Endothelial cell of umbilical vein (primary cell): ENCODE measurements at regions not wholly inside any gene's neighbourhood (a gene's known extent, or its start where the extent isn't known, plus 50 kb on each side); places are given as distances from the start of the nearest gene placed in this dataset.
"Not testable (repeated sequence)": the region's sequence is repeated elsewhere in the genome, so short reads cannot be mapped to it uniquely, and the experiment has no call there.

ENCODE experiments used
- BruUV-seq: library from RNA; stranded (reverse); fragments of 400-500 nt; replicated peaks from 2 replicates; lab custom pipeline; 2021; lab: Mats Ljungman, UMichigan
- CTCF ChIA-PET: fragments of 300-600, 350-600 bp; sonication (Branson Sonifier 250); formaldehyde crosslinking; loops from one replicate; lab custom pipeline; 2021; ENCODE audit warnings: antibody characterized with exemption, inconsistent platforms; lab: Charles Lee
- POLR2A ChIA-PET: fragments of 300-600, 350-600 bp; sonication (Branson Sonifier 250); formaldehyde crosslinking; loops from one replicate; lab custom pipeline; 2021; ENCODE audit warnings: antibody characterized with exemption, inconsistent platforms; lab: Charles Lee
- DNase-seq: peaks from one replicate; pipeline ENCODE4 v3.0.0-alpha.2; 2011; ENCODE audit warnings: low read depth, low spot score
- FAIRE-seq: peaks from 2 replicates; lab custom pipeline; 2011; peaks lifted over from hg19 to GRCh38; lab: Jason Lieb, UNC
- H2AFZ ChIP-seq: 2 replicates; pipeline ENCODE4 v1.6.0; 2012; ENCODE audit warnings: low read depth, low read length, control low read depth, inconsistent platforms
- H3K27ac ChIP-seq: 2 replicates; pipeline ENCODE4 v1.5.1; 2011; ENCODE audit warnings: low read depth, mild to moderate bottlenecking, control low read depth, low read length, moderate library complexity; ENCODE audit not compliant: insufficient read depth
- H3K27me3 ChIP-seq, 2 experiments: 2 replicates each; pipeline versions ENCODE4 v1.6.0 to v1.6.1; 2011; ENCODE audit warnings: low read length in 2 of 2, mixed read lengths in 1 of 2; ENCODE audit not compliant: control insufficient read depth in 2 of 2, insufficient read depth in 2 of 2
- H3K36me3 ChIP-seq, 2 experiments: 2 replicates in 1 of 2; 3 replicates in 1 of 2; pipeline ENCODE4 v1.5.1; 2011; ENCODE audit warnings: low read length in 2 of 2, mild to moderate bottlenecking in 1 of 2, moderate library complexity in 1 of 2; ENCODE audit not compliant: control insufficient read depth in 2 of 2, insufficient read depth in 2 of 2; ENCODE audit errors: extremely low read depth in 1 of 2
- H3K4me1 ChIP-seq: 3 replicates; pipeline ENCODE4 v1.5.1; 2011; ENCODE audit warnings: mild to moderate bottlenecking, low read length; ENCODE audit not compliant: control insufficient read depth, insufficient read depth; ENCODE audit errors: extremely low read depth
- H3K4me2 ChIP-seq: 2 replicates; pipeline ENCODE4 v1.6.1; 2011; ENCODE audit warnings: low read length, control low read depth, mixed read lengths; ENCODE audit not compliant: insufficient read depth
- H3K4me3 ChIP-seq, 3 experiments: fragments of 200-600 bp in 1 of 3; sonication (generic), shearing (Covaris generic) in 1 of 3; replicated peaks in 1 of 3; 2 replicates each; pipeline ENCODE4 v1.5.1; 2011 to 2016; ENCODE audit warnings: control low read depth in 3 of 3, low read length in 3 of 3, mild to moderate bottlenecking in 2 of 3, inconsistent platforms in 1 of 3, low read depth in 1 of 3, moderate library complexity in 1 of 3; ENCODE audit not compliant: insufficient read depth in 1 of 3
- H3K79me2 ChIP-seq: 2 replicates; pipeline ENCODE4 v1.6.0; 2012; ENCODE audit warnings: low read length, inconsistent platforms; ENCODE audit not compliant: control insufficient read depth, insufficient read depth
- H3K9ac ChIP-seq: replicated peaks from 2 replicates; pipeline ENCODE3; 2011; ENCODE audit warnings: low read length, control low read depth; ENCODE audit not compliant: insufficient read depth; ENCODE audit errors: extremely low read depth
- H3K9me1 ChIP-seq: replicated peaks from 3 replicates; pipeline ENCODE4 v1.6.0; 2011; ENCODE audit warnings: mild to moderate bottlenecking, low read length; ENCODE audit not compliant: control insufficient read depth, insufficient read depth; ENCODE audit errors: extremely low read depth
- H3K9me3 ChIP-seq: replicated peaks from 2 replicates; pipeline ENCODE4 v1.5.1; 2012; ENCODE audit warnings: low read length, inconsistent platforms; ENCODE audit not compliant: control insufficient read depth, insufficient read depth
- H4K20me1 ChIP-seq: replicated peaks from 2 replicates; pipeline ENCODE3; 2011; ENCODE audit warnings: mild to moderate bottlenecking, low read length; ENCODE audit not compliant: control insufficient read depth, insufficient read depth; ENCODE audit errors: extremely low read depth
- CTCF ChIP-seq, 2 donors: IDR thresholded peaks; 1 replicate in 1 of 2; 2 replicates in 1 of 2; pipeline ENCODE4 v1.5.1; 2011; ENCODE audit warnings: low read length in 2 of 2, mild to moderate bottlenecking in 2 of 2, moderate library complexity in 2 of 2, control low read depth in 1 of 2, inconsistent platforms in 1 of 2, low read depth in 1 of 2; ENCODE audit not compliant: insufficient read depth in 1 of 2; ENCODE audit errors: extremely low read depth in 1 of 2
- EZH2 ChIP-seq: IDR thresholded peaks from 2 replicates; pipeline ENCODE4 v1.6.1; 2012; ENCODE audit warnings: borderline replicate concordance, low read depth, mild to moderate bottlenecking, moderate library complexity, low read length, inconsistent platforms; ENCODE audit not compliant: severe bottlenecking
- FOS ChIP-seq: IDR thresholded peaks from 2 replicates; pipeline ENCODE4 v1.6.1; 2011; ENCODE audit warnings: mild to moderate bottlenecking, low read length, moderate library complexity, borderline replicate concordance; ENCODE audit not compliant: insufficient read depth
- GATA2 ChIP-seq: IDR thresholded peaks from 2 replicates; pipeline ENCODE4 v1.7.0; 2011; ENCODE audit warnings: low read depth, mild to moderate bottlenecking, moderate library complexity, mixed read lengths, low read length; ENCODE audit not compliant: insufficient read length, insufficient read depth
- JUN ChIP-seq: IDR thresholded peaks from 2 replicates; pipeline ENCODE4 v1.6.1; 2011; ENCODE audit warnings: borderline replicate concordance, low read depth; ENCODE audit not compliant: insufficient read length, insufficient read depth
- MAX ChIP-seq: IDR thresholded peaks from 2 replicates; pipeline ENCODE4 v1.6.1; 2011; ENCODE audit not compliant: insufficient read depth, insufficient read length
- MYC ChIP-seq: IDR thresholded peaks from one replicate; pipeline ENCODE4 v1.6.1; 2011; ENCODE audit warnings: mild to moderate bottlenecking, low read depth, low read length
- POLR2A ChIP-seq: IDR thresholded peaks from 2 replicates; pipeline ENCODE4 v1.6.1; 2012; ENCODE audit warnings: low read depth, mild to moderate bottlenecking, control low read depth, low read length
- POLR2AphosphoS5 ChIP-seq: IDR thresholded peaks from 2 replicates; pipeline ENCODE4 v1.6.1; 2012; ENCODE audit warnings: low read depth, mild to moderate bottlenecking, control low read depth, low read length, moderate library complexity; ENCODE audit not compliant: insufficient read depth
- dilution Hi-C: fragments of 300-500 bp; cut with MboI; formaldehyde crosslinking; loops from one replicate; pipeline ENCODE4 v1.15.0; 2019; ENCODE audit warnings: low sequenced_read_pairs; ENCODE audit not compliant: extremely low pct_ligation_motif_present
- intact Hi-C: fragments of 100-400 bp; cut with micrococcal nuclease; formaldehyde crosslinking; loops from one replicate; pipeline ENCODE4 v1.10.0; 2022

GRCh38 chr9:84521208-84521607 lies 148.3 kb upstream of the NTRK2 start:
- CTCF ChIA-PET, result no interaction called here
- no peak for FAIRE-seq

GRCh38 chr9:84526211-84526610 lies 143.3 kb upstream of the NTRK2 start:
- H3K27me3 ChIP-seq, H3K4me2 ChIP-seq, intact Hi-C loops, H3K9ac ChIP-seq, H3K27ac ChIP-seq, H4K20me1 ChIP-seq, POLR2A ChIA-PET, CTCF ChIA-PET, H3K9me3 ChIP-seq, H3K4me1 ChIP-seq, H2AFZ ChIP-seq, FAIRE-seq, H3K9me1 ChIP-seq, H3K36me3 ChIP-seq, DNase-seq, BruUV-seq, H3K79me2 ChIP-seq, H3K4me3 ChIP-seq, dilution Hi-C loops: not testable (repeated sequence)

More at GRCh38 chr9:84521208-84521607, 148.3 kb upstream of the NTRK2 start:
- dilution Hi-C loops (no loop called here), intact Hi-C loops (no loop called here)
- Histone ChIP-seq H3K4me2 (no peak overlapping the region), H3K9me1 (no peaks in the 10 kb centered on the region), H4K20me1 (no peaks in the 10 kb centered on the region), H3K9me3 (no peaks in the 10 kb centered on the region), H3K27me3 (no peaks in the 10 kb centered on the region), H2AFZ (no peak overlapping the region), H3K27ac (no peak overlapping the region), H3K79me2 (no peaks in the 10 kb centered on the region), H3K4me1 (no peaks in the 10 kb centered on the region), H3K36me3 (no peaks in the 10 kb centered on the region), H3K9ac (no peak overlapping the region), H3K4me3 (no peak overlapping the region)
- DNase-seq, result no peak
- POLR2A ChIA-PET, result no interaction called here
- TF ChIP-seq MAX, result no peak
- no peak for TF ChIP-seq EZH2
- no peak for TF ChIP-seq POLR2A
- TF ChIP-seq FOS, result no peak
- TF ChIP-seq GATA2, result no peak
- TF ChIP-seq CTCF (IDR thresholded peaks at IDR 0.05; ENCODE audit: extremely low read depth in 1 of 2, insufficient read depth in 1 of 2, low read depth in 1 of 2, low read length in 2 of 2), result no peak
- TF ChIP-seq MYC, result no peak
- TF ChIP-seq POLR2AphosphoS5, result no peak
- no peak for TF ChIP-seq JUN
- no TSS peak for BruUV-seq

GRCh38 chr9:84527060-84527720 lies 142.3 kb upstream of the NTRK2 start:
- H4K20me1 ChIP-seq, H3K27me3 ChIP-seq, DNase-seq, H3K9me3 ChIP-seq, H3K9me1 ChIP-seq, CTCF ChIA-PET, dilution Hi-C loops, FAIRE-seq, H3K79me2 ChIP-seq, H3K27ac ChIP-seq, POLR2A ChIA-PET, intact Hi-C loops, H3K4me1 ChIP-seq, H2AFZ ChIP-seq, H3K9ac ChIP-seq, H3K4me2 ChIP-seq, H3K36me3 ChIP-seq, BruUV-seq, H3K4me3 ChIP-seq: not testable (repeated sequence)
